Right ventricle myocardium superior (tissue), 1 donor: ENCODE measurements at regions not wholly inside any gene's neighbourhood (a gene's known extent, or its start where the extent isn't known, plus 50 kb on each side); places are given as distances from the start of the nearest gene placed in this dataset.
"Not testable (repeated sequence)": the region's sequence is repeated elsewhere in the genome, so short reads cannot be mapped to it uniquely, and the experiment has no call there.

ENCODE experiments used
- ATAC-seq: fragments of 200-7000 bp; cut with Tn5 transposase; one replicate; pipeline ENCODE4 v1.9.1; 2020; ENCODE audit warnings: mild to moderate bottlenecking; ENCODE audit not compliant: poor library complexity
- DNase-seq: peaks from one replicate; pipeline ENCODE4 v3.0.0-alpha.2; 2020
- intact Hi-C: fragments of 100-400 bp; cut with DNase I; formaldehyde crosslinking; loops from one replicate; pipeline ENCODE4 v1.11.2; 2022
- donor health status: DM: no; HTN: yes; CAD: no; lungs with severe emphysema.

GRCh38 chr6:71226151-71226550 lies 62.5 kb upstream of the OGFRL1 start:
- ATAC-seq (no peak), DNase-seq (no peak)
- intact Hi-C loops = no loop called here

- DNase-seq = no peak
- ATAC-seq = no peak
- intact Hi-C loops = no loop called here
These were observed 60.1 kb upstream of the OGFRL1 start for GRCh38 chr6:71228461-71229041.

DNA sequence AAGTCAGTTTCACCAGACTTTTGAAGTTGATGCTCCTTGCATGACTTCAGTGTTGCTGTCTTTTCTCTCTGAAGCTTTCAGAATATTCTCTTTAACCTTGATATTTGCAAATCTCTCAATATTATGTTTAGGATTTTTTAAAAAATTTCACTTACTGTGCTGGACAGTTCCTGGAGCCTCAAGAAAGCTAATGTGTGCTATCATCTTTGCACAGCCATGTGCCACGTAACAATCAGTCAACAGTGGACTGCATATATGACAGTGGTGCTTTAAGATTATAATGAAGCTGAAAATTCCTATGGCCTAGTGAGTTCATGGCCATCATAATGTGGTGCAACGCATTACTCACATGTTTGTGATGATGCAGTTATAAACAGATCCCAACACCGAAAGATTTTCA lies 59.1 kb upstream of the OGFRL1 start:
- ATAC-seq (no peak), DNase-seq (no peak)
- intact Hi-C loops = no loop called here

- DNase-seq, intact Hi-C loops, ATAC-seq: not testable (repeated sequence)
These were observed 55.7 kb upstream of the OGFRL1 start for GRCh38 chr6:71232890-71233289.

DNA sequence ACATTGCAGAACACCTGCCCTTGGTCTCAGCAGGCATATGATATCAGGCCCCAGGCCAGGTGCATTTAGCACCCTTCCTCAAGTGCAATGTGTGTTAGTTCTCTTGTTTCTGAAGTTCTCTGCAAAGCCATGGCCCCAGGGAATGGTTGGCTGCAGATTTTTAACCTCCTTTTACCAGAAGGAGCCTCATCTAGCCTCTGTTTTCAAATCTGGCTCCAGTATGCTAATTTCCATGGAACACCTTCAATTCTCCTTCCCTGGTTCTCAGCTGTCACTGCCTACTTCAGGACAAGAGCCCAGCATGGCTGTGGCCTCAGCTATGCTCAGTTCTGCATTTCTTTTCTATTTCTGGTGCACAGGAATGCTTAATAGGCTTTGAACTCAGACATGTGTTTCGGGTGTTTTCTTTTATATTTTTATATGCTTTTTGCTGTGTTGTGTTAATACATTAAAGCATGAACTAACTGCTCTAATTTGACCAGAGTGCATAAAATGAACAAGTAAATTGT lies 51.6 kb upstream of the OGFRL1 start:
- DNase-seq (no peak), ATAC-seq (no peak)
- intact Hi-C loops = no loop called here

DNA sequence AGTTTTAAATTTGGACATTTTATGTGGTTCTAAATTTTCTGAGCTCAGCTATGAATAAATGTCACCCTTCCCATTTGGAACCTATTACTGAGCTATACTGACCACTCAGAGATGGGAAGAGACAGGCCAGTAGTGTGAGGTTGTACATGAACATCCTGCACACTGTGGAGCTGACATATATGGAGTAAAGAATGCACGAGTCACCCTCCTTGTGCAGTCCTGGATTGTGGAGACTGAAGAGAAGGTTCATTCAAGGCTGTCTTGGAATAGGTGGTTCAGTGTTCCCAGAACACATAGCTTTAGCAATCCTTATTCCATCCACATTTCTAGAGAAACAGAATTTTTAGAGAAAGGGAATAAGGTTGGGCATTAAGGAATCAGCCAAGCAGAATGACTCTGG lies 50.3 kb upstream of the OGFRL1 start:
- intact Hi-C loops = no loop called here
- no peak for ATAC-seq

More for the DNA sequence above, 50.3 kb upstream of the OGFRL1 start:
- DNase-seq = no peak
